Neural cell (in vitro differentiated cells): ENCODE measurements at regions not wholly inside any gene's neighbourhood (a gene's known extent, or its start where the extent isn't known, plus 50 kb on each side); places are given as distances from the start of the nearest gene placed in this dataset.

Experiments used
- H2AFZ ChIP-seq: fragments of 200-600, 300-800 bp; sonication (generic), shearing (Covaris generic); 2 replicates; pipeline ENCODE4 v1.6.0; 2014; ENCODE audit warnings: low read depth, mild to moderate bottlenecking, antibody characterized with exemption, low read length, moderate library complexity
- H3F3A ChIP-seq: fragments of 200-600 bp; shearing (Covaris generic); 2 replicates; pipeline ENCODE4 v1.6.1; 2016; ENCODE audit warnings: mild to moderate bottlenecking, moderate library complexity, mixed read lengths, antibody characterized with exemption, low read length; ENCODE audit not compliant: insufficient read depth, poor library complexity, severe bottlenecking
- H3K27ac ChIP-seq: fragments of 200-600, 300-800 bp; sonication (generic), shearing (Covaris generic); 2 replicates; pipeline ENCODE4 v1.5.1; 2014; ENCODE audit warnings: mild to moderate bottlenecking, low read length, moderate library complexity
- H3K27me3 ChIP-seq: fragments of 300-800, 200-600 bp; sonication (generic), shearing (Covaris generic); 2 replicates; pipeline ENCODE4 v1.6.0; 2014; ENCODE audit warnings: mild to moderate bottlenecking, low read depth, low read length, moderate library complexity; ENCODE audit not compliant: insufficient read depth
- H3K36me3 ChIP-seq: fragments of 300-800, 200-600 bp; sonication (generic), shearing (Covaris generic); 2 replicates; pipeline ENCODE4 v1.5.1; 2014; ENCODE audit warnings: mild to moderate bottlenecking, antibody characterized with exemption, low read length, moderate library complexity; ENCODE audit not compliant: insufficient read depth
- H3K4me2 ChIP-seq: fragments of 300-800, 200-600 bp; sonication (generic), shearing (Covaris generic); 2 replicates; pipeline ENCODE4 v1.6.0; 2014; ENCODE audit warnings: mild to moderate bottlenecking, low read length
- H3K4me3 ChIP-seq: fragments of 300-800, 200-600 bp; sonication (generic), shearing (Covaris generic); 2 replicates; pipeline ENCODE4 v1.5.1; 2014; ENCODE audit warnings: mild to moderate bottlenecking, low read length, moderate library complexity
- H3K79me2 ChIP-seq: fragments of 200-600 bp; shearing (Covaris generic); replicated peaks from 2 replicates; pipeline ENCODE4 v1.6.0; 2014; ENCODE audit warnings: mild to moderate bottlenecking, low read length, moderate library complexity; ENCODE audit not compliant: insufficient read depth
- H3K9ac ChIP-seq: fragments of 300-800, 200-600 bp; sonication (generic), shearing (Covaris generic); 2 replicates; pipeline ENCODE4 v1.6.1; 2016; ENCODE audit warnings: mild to moderate bottlenecking, low read length, mixed read lengths
- H3K9me2 ChIP-seq: fragments of 200-600 bp; shearing (Covaris generic); 2 replicates; pipeline ENCODE4 v1.6.1; 2016; ENCODE audit warnings: mild to moderate bottlenecking, low read length, mixed read lengths; ENCODE audit not compliant: insufficient read depth
- H3K9me3 ChIP-seq: fragments of 200-600, 300-800 bp; sonication (generic), shearing (Covaris generic); 2 replicates; pipeline ENCODE4 v1.6.1; 2016; ENCODE audit warnings: mild to moderate bottlenecking, mixed run types, low read length, moderate library complexity, mixed read lengths
- H4K20me1 ChIP-seq: fragments of 200-600 bp; shearing (Covaris generic); 2 replicates; pipeline ENCODE4 v1.6.1; 2016; ENCODE audit warnings: mild to moderate bottlenecking, mixed run types; ENCODE audit not compliant: insufficient read depth
- EP300 ChIP-seq: fragments of 450-650 bp; conservative IDR thresholded peaks from 2 replicates; pipeline ENCODE4 v1.6.1; 2014; ENCODE audit warnings: antibody characterized with exemption, mild to moderate bottlenecking, moderate library complexity; ENCODE audit not compliant: poor library complexity, severe bottlenecking
- EZH2 ChIP-seq: fragments of 200-600, 300-800 bp; shearing (Covaris generic), sonication (generic); IDR thresholded peaks from 2 replicates; pipeline ENCODE4 v1.6.1; 2014; ENCODE audit warnings: antibody characterized with exemption, low read length, borderline replicate concordance, mild to moderate bottlenecking; ENCODE audit not compliant: insufficient read depth, poor library complexity, severe bottlenecking
- MXI1 ChIP-seq: fragments of 450-650 bp; conservative IDR thresholded peaks from 2 replicates; pipeline ENCODE4 v1.6.1; 2014; ENCODE audit warnings: antibody characterized with exemption, mild to moderate bottlenecking; ENCODE audit not compliant: poor library complexity, severe bottlenecking
- POLR2AphosphoS5 ChIP-seq: IDR thresholded peaks from 2 replicates; pipeline ENCODE4 v1.6.1; 2012
- RAD21 ChIP-seq: fragments of 450-650 bp; conservative IDR thresholded peaks from 2 replicates; pipeline ENCODE4 v1.6.1; 2014; ENCODE audit warnings: antibody characterized with exemption, mild to moderate bottlenecking, moderate library complexity
- SMC3 ChIP-seq: fragments of 450-650 bp; conservative IDR thresholded peaks from 2 replicates; pipeline ENCODE4 v1.6.1; 2014; ENCODE audit warnings: antibody characterized with exemption, mild to moderate bottlenecking, moderate library complexity; ENCODE audit not compliant: poor library complexity
- TAF1 ChIP-seq: IDR thresholded peaks from 2 replicates; pipeline ENCODE4 v1.6.1; 2012; ENCODE audit warnings: low read depth
- TF ChIP-seq, protein P1 (sequence below): fragments of 450-650 bp; IDR thresholded peaks from 2 replicates; pipeline ENCODE4 v1.5.1; 2014; ENCODE audit warnings: antibody characterized with exemption, mild to moderate bottlenecking, moderate library complexity; ENCODE audit not compliant: poor library complexity, severe bottlenecking
- TF ChIP-seq, protein P2 (sequence below): IDR thresholded peaks from 2 replicates; pipeline ENCODE4 v1.6.1; 2012; ENCODE audit warnings: borderline replicate concordance

DNA sequence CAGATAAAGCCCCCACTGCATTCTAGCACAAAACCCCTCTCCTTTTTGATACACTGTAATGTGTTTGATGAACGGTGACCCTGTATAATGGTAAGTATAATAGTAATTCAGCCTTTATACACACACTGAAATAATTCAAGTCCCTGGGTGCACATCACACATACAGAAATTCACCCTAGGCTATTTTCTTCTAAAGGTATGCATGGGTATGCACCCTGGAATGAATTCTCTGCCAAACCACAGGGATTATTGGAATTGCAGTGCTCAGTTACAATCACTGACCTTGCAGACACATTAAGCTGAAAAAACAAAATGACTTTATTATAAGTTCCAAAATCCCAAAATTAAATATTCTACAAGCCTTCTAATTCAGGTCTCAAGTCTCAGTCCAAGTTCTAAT lies 245.9 kb upstream of the FAT3 start:
- no peaks in the 10 kb centered on the region for H3K27me3 ChIP-seq
- no peak overlapping the region for H3K4me3 ChIP-seq
- no peak overlapping the region for H3K4me2 ChIP-seq
- H3K9me2 ChIP-seq: no peaks in the 10 kb centered on the region
- no peaks in the 10 kb centered on the region for H3F3A ChIP-seq
- H3K36me3 ChIP-seq: no peaks in the 10 kb centered on the region
- TF ChIP-seq TAF1 (no peak), MXI1 (no peak), EP300 (no peak), POLR2AphosphoS5 (no peak), SMC3 (no peak), RAD21 (no peak), EZH2 (no peak)
- TF ChIP-seq, protein P1, sequence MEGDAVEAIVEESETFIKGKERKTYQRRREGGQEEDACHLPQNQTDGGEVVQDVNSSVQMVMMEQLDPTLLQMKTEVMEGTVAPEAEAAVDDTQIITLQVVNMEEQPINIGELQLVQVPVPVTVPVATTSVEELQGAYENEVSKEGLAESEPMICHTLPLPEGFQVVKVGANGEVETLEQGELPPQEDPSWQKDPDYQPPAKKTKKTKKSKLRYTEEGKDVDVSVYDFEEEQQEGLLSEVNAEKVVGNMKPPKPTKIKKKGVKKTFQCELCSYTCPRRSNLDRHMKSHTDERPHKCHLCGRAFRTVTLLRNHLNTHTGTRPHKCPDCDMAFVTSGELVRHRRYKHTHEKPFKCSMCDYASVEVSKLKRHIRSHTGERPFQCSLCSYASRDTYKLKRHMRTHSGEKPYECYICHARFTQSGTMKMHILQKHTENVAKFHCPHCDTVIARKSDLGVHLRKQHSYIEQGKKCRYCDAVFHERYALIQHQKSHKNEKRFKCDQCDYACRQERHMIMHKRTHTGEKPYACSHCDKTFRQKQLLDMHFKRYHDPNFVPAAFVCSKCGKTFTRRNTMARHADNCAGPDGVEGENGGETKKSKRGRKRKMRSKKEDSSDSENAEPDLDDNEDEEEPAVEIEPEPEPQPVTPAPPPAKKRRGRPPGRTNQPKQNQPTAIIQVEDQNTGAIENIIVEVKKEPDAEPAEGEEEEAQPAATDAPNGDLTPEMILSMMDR: no peak
- TF ChIP-seq, protein P2, sequence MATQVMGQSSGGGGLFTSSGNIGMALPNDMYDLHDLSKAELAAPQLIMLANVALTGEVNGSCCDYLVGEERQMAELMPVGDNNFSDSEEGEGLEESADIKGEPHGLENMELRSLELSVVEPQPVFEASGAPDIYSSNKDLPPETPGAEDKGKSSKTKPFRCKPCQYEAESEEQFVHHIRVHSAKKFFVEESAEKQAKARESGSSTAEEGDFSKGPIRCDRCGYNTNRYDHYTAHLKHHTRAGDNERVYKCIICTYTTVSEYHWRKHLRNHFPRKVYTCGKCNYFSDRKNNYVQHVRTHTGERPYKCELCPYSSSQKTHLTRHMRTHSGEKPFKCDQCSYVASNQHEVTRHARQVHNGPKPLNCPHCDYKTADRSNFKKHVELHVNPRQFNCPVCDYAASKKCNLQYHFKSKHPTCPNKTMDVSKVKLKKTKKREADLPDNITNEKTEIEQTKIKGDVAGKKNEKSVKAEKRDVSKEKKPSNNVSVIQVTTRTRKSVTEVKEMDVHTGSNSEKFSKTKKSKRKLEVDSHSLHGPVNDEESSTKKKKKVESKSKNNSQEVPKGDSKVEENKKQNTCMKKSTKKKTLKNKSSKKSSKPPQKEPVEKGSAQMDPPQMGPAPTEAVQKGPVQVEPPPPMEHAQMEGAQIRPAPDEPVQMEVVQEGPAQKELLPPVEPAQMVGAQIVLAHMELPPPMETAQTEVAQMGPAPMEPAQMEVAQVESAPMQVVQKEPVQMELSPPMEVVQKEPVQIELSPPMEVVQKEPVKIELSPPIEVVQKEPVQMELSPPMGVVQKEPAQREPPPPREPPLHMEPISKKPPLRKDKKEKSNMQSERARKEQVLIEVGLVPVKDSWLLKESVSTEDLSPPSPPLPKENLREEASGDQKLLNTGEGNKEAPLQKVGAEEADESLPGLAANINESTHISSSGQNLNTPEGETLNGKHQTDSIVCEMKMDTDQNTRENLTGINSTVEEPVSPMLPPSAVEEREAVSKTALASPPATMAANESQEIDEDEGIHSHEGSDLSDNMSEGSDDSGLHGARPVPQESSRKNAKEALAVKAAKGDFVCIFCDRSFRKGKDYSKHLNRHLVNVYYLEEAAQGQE: no peak
- H3K9me3 ChIP-seq: no peaks in the 10 kb centered on the region
- no peak overlapping the region for H3K27ac ChIP-seq
- no peak overlapping the region for H2AFZ ChIP-seq
- H3K79me2 ChIP-seq: no peaks in the 10 kb centered on the region
- no peak overlapping the region for H3K9ac ChIP-seq
- no peaks in the 10 kb centered on the region for H4K20me1 ChIP-seq

DNA sequence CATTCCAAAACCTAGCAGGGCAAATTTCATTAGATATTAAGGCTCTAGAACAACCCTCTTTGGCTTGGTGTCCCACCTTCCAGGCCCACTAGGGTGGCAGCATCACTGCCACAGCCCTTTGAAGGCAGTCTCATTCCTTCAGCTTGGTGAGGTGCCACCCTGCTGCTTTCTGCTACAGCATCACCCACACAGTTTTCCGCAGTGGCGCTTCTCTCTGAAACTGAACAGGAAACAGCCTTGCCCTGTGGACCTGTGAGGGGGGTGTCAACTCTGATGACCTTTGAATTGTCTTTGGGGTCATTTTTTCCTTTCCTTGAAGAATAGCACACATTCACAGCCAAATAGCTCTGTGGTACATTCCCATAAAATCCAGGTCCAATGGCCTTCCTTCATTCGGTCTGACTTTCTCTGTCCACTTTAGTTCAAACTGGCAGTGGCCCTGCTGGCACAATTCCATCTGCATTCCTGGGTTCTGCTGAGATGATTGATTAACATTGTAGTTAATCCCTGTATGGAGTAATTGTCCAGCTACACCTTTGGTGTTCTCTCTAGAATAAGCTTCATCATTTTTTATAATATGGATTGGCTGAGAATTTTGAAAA lies 251.9 kb upstream of the FAT3 start:
- TF ChIP-seq, protein P2: no peak
- TF ChIP-seq TAF1 (no peak), SMC3 (no peak), POLR2AphosphoS5 (no peak), EZH2 (no peak), MXI1 (no peak), RAD21 (no peak), EP300 (no peak)
- TF ChIP-seq, protein P1: no peak
- no peak overlapping the region for H3K4me2 ChIP-seq
- H3K4me3 ChIP-seq: no peak overlapping the region

More for the DNA sequence above, 251.9 kb upstream of the FAT3 start:
- Histone ChIP-seq H3K9me2 (no peaks in the 10 kb centered on the region), H3K9me3 (no peaks in the 10 kb centered on the region), H3F3A (no peaks in the 10 kb centered on the region), H3K79me2 (no peaks in the 10 kb centered on the region), H3K9ac (no peak overlapping the region), H3K36me3 (no peaks in the 10 kb centered on the region), H4K20me1 (no peaks in the 10 kb centered on the region), H3K27me3 (no peaks in the 10 kb centered on the region), H2AFZ (no peak overlapping the region), H3K27ac (no peak overlapping the region)
